Skeletal muscle satellite cell (primary cell): ENCODE measurements at regions not wholly inside any gene's neighbourhood (a gene's known extent, or its start where the extent isn't known, plus 50 kb on each side); places are given as distances from the start of the nearest gene placed in this dataset.
A peak's percentile ranks its signal among the peaks of the same experiment; 100 is the strongest.
"Not testable (repeated sequence)": the region's sequence is repeated elsewhere in the genome, so short reads cannot be mapped to it uniquely, and the experiment has no call there.

Experiments
- H3K27me3 ChIP-seq: 2 replicates; pipeline ENCODE4 v1.7.0; 2013; ENCODE audit warnings: low read length; ENCODE audit not compliant: control insufficient read depth, insufficient read depth
- H3K36me3 ChIP-seq: 2 replicates; pipeline ENCODE4 v1.7.0; 2013; ENCODE audit warnings: mild to moderate bottlenecking, control low read depth, low read length; ENCODE audit not compliant: insufficient read depth
- H3K4me1 ChIP-seq: 2 replicates; pipeline ENCODE4 v1.7.0; 2013; ENCODE audit warnings: low read length; ENCODE audit not compliant: control insufficient read depth, insufficient read depth
- H3K4me2 ChIP-seq: 2 replicates; pipeline ENCODE4 v1.7.0; 2013; ENCODE audit warnings: mild to moderate bottlenecking, low read length
- H3K4me3 ChIP-seq: 2 replicates; pipeline ENCODE4 v1.7.0; 2013; ENCODE audit warnings: low read length
- H3K9ac ChIP-seq: 2 replicates; pipeline ENCODE4 v1.7.0; 2013; ENCODE audit warnings: mild to moderate bottlenecking, low read depth, low read length, moderate library complexity
- H3K9me3 ChIP-seq: replicated peaks from 2 replicates; pipeline ENCODE4 v1.7.0; 2013; ENCODE audit warnings: mild to moderate bottlenecking, control low read depth, low read length

DNA sequence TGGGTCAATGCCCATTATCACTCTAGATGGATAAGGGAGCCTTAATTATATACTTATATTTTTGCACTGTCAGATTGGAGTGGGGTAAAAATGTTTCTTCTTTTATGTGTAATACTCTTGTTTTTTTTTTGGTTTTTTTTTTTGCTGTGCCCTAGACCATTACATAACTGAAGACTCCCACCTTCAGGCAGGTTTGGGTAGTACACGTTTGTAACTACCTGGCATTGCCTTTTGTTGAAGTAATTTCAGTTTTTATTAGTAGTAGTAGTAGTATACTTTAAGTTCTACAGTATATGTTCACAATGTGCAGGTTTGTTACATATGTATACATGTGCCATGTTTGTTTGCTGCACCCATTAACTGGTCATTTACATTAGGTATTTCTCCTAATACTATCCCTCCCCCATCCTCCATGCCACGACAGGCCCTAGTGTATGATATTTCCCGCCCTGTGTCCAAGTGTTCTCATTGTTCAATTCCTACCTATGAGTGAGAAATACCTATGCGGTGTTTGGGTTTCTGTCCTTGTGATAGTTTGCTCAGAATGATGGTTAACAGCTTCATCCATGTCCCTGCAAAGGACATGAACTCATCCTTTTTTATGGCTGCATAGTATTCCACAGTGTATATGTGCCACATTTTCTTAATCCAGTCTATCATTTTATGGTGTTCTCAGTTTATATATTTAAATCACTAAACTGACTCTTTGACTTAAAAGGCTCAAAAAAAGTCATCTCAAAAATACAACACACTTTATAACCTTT, 109.2 kb upstream of the FBXO28 start:
- H3K4me2 ChIP-seq, H3K4me1 ChIP-seq, H3K9me3 ChIP-seq, H3K4me3 ChIP-seq, H3K27me3 ChIP-seq, H3K36me3 ChIP-seq, H3K9ac ChIP-seq: not testable (repeated sequence)

DNA sequence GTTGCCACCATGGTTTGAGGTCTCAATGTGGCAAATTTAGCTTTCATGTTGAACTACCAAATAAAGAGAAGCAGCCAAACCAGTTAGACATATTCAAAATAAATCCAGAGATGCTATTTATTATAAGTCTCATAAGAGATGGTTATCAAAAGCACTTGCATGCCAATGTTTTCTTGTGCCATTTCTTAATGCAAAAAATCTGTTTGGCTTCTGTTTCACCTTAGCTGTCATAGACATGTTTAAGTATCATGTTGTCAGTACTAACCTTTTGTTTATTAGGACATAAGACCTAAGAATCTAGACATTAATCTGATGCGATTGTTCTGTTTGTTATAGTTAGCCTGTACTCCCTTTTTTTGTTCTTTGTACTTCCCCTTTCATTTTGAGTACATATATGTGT, 110.0 kb upstream of the FBXO28 start:
- H3K4me2 ChIP-seq, H3K4me3 ChIP-seq, H3K9me3 ChIP-seq, H3K27me3 ChIP-seq, H3K36me3 ChIP-seq, H3K9ac ChIP-seq, H3K4me1 ChIP-seq: not testable (repeated sequence)

DNA sequence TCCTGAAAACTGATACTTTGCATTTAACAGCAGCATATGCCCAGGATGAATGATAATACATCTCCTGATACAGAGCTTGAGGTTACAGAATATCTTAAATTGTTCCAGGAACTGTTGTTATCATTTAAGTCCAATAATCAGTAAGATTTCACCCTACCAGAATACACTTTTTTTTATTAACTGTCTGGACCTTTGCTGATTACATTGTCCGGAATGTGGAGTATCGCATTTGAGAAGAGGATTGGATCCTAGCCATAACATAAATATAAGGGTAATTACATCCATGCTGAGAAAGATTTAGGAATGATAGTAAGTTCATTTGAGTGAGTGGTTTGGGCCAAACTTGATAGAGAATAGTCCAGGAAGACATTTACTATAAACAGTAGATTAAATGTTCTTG, 112.2 kb upstream of the FBXO28 start:
- not testable (repeated sequence) for H3K9me3 ChIP-seq, H3K4me2 ChIP-seq, H3K27me3 ChIP-seq, H3K4me3 ChIP-seq, H3K9ac ChIP-seq, H3K36me3 ChIP-seq, H3K4me1 ChIP-seq

DNA sequence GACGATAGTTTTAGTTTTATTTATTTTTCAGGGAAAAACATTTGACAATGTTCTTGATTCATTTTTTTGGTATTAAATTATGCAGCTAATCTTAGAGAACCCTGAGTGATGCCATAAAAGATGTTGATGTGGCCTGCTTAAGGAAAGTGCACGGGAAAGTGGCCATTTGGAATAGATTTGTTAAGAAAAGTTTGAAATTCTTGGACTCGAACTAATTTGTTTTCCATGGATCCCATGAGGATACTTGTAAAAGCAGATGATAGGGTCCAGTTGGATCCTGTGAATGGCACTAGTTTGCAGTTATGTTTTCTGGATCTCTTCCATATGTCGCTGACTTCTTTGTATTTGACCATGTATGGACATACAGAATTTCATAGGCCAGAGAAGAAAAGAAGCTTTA, 114.2 kb upstream of the FBXO28 start:
- H3K27me3 ChIP-seq, H3K36me3 ChIP-seq, H3K9ac ChIP-seq, H3K9me3 ChIP-seq, H3K4me1 ChIP-seq, H3K4me3 ChIP-seq: not testable (repeated sequence)
- peak overlapping the region; percentile 24 for H3K4me2 ChIP-seq

DNA sequence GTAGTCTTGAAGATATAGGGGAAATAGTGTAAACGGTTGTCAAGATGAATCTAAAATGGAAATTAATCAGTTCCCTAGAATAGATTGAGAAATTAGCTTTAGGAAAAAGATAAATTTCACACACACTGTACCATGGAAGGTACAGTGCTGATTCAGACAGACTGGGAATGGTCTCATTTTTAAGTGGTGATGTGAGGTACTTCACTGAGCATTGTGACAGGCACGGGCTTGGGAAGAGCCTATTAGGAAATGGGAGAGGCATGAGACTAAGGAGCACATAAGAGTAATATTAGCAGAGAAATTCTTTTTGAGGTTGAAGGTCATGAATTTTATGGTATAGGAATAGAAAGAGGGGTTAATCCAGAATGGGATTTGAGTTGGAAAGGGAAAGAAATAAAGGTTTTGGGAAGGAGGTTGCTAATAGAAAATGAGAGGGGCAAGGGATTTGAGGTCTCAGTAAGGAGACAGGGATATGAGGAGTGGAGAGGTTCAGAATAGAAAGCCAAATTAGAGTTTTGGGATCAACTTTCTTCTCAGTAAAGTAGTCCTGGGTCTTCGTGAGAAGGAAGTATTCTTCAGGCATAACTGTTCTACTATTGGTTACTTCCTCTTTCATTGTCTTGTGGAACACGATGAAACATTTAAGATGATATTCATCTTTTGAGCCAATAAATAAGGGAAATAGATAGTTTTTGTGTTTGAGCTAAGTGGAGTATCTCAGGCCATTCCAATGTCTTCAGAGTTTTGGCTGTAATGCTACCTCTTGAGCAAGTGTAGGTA, 115.0 kb upstream of the FBXO28 start:
- not testable (repeated sequence) for H3K4me2 ChIP-seq, H3K9ac ChIP-seq, H3K36me3 ChIP-seq, H3K4me3 ChIP-seq, H3K9me3 ChIP-seq, H3K27me3 ChIP-seq, H3K4me1 ChIP-seq

DNA sequence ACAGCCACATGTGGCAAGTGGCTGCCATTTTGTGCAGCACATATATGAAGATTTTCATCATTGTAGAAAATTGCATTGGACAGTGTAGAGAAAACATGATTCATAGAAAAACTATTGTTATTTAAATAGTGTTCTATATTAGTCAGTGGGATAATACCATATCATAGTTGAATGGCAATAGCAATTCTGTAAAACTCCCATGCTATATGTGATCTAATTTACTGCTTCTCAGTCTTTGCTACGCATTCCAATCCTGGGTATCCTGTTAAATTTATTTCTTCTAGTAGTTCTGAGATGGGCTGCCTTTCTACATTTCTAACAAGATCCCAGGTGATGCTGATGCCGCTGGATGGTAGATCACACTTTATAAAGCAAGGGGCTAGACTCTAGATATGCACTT, 117.5 kb upstream of the FBXO28 start:
- H3K36me3 ChIP-seq, H3K9me3 ChIP-seq, H3K9ac ChIP-seq, H3K4me3 ChIP-seq, H3K4me1 ChIP-seq, H3K4me2 ChIP-seq, H3K27me3 ChIP-seq: not testable (repeated sequence)

DNA sequence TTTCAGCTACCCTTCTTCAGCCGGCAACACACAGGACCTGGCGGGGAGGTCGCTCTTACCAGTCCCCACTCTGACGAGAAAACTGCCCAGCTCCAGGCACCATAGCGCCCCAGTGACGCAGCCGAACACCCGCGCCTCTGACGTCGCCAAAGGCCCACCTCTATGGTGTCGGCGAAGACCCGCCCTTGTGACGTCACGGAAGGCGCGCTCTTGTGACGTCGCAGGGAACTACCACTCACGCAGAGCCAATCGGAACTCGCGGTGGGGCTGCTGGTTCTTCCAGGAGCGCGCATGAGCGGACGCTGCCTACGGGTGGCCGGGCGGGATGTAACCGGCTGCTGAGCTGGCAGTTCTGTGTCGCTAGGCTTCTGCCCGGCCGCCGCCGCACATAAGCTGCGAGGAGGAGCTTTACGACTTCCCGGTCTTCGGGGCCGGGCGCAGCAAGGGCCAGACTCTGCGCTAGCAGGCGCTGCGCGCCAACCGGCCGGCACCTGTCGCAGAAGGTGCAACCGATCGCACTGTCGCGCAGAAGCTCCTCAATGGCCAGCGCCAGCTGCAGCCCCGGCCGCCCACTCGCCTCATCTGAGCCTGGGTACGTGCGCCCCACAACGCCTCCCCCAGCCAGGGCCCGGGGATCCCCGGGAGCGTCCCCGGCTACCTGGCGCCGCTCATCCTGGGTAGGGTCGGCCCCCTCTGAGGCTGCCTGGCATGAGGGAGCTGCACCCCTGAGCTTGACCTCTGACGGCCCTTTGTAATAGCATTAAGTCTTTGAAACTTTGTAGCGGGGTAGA, 121.3 kb upstream of the FBXO28 start:
- Histone ChIP-seq H3K9ac (peak overlapping the region; percentile 81), H3K4me2 (peak overlapping the region; percentile 76), H3K4me3 (peak overlapping the region; percentile 67)
- H3K27me3 ChIP-seq, H3K9me3 ChIP-seq, H3K4me1 ChIP-seq, H3K36me3 ChIP-seq: not testable (repeated sequence)

DNA sequence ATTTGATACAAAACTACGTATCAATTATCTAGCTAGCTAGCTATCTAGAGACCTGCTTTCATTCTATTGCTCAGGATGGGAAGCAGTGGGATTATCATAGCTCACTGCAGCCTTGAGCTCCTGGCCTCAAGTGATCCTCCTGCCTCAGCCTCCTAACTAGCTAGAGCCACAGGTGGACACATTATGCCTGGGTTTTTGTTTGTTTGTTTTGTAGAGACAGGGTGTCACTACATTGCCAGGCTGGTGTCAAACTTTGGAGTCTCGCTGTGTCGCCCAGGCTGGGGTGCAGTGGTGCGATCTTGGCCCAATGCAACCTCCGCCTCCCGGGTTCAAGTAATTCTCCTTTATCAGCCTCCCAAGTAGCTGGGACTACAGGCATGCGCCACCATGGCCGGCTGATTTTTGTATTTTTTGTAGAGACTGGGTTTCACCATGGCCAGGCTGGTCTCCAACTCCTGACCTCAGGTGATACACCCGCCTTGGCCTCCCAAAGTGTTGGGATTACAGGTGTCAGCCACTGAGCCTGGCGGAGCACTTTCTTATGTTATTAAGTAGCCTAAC, 122.5 kb upstream of the FBXO28 start:
- not testable (repeated sequence) for H3K4me1 ChIP-seq, H3K27me3 ChIP-seq, H3K4me3 ChIP-seq, H3K9me3 ChIP-seq, H3K36me3 ChIP-seq, H3K4me2 ChIP-seq, H3K9ac ChIP-seq

DNA sequence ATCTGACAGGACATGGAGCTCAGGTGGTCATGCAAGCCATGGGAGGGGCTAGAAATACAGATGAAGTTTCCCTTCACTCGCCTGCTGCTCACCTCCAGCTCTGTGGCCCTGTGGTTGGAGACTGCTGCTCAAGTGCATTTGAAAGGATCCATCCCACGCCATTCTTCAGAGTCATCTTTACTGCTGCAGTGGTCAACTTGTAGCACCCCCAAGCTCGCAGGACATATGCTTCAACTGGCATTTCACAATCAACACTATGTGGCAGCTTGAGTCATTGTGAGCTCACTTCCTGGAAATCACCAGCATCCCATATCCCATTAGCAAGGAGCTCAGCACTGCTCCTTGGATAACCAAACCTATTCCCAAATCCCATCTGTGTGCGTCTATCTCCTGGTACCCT, 116.2 kb upstream of the TP53BP2 start:
- H3K4me2 ChIP-seq, H3K36me3 ChIP-seq, H3K4me3 ChIP-seq, H3K9ac ChIP-seq, H3K4me1 ChIP-seq, H3K27me3 ChIP-seq, H3K9me3 ChIP-seq: not testable (repeated sequence)

DNA sequence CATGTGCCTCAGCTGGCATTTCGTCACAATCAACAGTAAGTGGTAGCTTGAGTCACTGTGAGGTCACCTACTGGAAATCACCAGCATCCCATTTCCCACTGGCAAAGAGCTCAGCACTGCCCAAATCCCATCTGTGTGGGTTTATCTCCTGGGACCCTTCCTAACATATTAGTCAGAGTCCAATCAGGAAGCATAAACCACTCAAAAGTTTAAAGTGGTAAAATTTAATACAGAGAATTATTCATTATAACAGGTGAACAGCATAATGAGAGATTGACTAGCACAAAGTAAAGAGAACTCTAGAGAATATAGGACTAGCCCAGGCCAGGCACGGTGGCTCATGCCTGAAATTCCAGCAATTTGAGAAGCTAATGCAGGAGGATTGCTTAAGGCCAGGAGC, 107.1 kb upstream of the TP53BP2 start:
- not testable (repeated sequence) for H3K36me3 ChIP-seq, H3K4me1 ChIP-seq, H3K4me3 ChIP-seq, H3K9ac ChIP-seq, H3K4me2 ChIP-seq, H3K9me3 ChIP-seq, H3K27me3 ChIP-seq

DNA sequence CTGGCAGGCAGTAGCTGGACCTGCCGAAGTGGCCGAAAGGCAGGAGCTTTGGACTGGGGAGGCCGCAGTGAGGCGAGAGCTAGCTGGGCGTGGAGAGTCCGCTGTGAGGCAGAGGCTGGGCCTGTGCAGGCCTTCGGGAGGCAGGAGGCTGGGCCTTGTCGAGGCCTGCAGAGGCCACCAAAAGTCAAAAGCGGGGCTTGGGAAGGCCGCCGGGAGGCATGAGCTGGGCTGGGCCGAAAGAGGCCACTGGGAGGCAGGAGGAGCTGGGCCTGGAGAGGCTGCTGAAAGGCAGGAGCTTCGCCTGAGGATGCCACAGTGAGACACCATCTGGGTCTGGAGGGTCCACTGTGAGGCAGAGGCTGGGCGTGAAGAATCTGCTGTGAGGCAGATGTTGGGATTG, 105.8 kb upstream of the TP53BP2 start:
- not testable (repeated sequence) for H3K4me2 ChIP-seq, H3K9ac ChIP-seq, H3K4me3 ChIP-seq, H3K36me3 ChIP-seq, H3K27me3 ChIP-seq, H3K9me3 ChIP-seq, H3K4me1 ChIP-seq
